ENCODE measurements at regions not wholly inside any gene's neighbourhood (a gene's known extent, or its start where the extent isn't known, plus 50 kb on each side); places are given as distances from the start of the nearest gene placed in this dataset.

- H3K9me3 Mint-ChIP-seq: peaks cover 2% of the 10 kb centered on the region
- H3K4me1 Mint-ChIP-seq (ENCODE audit: low read depth): peaks cover 11% of the 10 kb centered on the region
- no peaks in the 10 kb centered on the region for H3K36me3 Mint-ChIP-seq (ENCODE audit: low read depth)
- H3K27me3 Mint-ChIP-seq: no peaks in the 10 kb centered on the region
- H3K27ac Mint-ChIP-seq: no peak overlapping the region
- POLR2A ChIA-PET: no interaction called here
- TF ChIP-seq, protein P1, sequence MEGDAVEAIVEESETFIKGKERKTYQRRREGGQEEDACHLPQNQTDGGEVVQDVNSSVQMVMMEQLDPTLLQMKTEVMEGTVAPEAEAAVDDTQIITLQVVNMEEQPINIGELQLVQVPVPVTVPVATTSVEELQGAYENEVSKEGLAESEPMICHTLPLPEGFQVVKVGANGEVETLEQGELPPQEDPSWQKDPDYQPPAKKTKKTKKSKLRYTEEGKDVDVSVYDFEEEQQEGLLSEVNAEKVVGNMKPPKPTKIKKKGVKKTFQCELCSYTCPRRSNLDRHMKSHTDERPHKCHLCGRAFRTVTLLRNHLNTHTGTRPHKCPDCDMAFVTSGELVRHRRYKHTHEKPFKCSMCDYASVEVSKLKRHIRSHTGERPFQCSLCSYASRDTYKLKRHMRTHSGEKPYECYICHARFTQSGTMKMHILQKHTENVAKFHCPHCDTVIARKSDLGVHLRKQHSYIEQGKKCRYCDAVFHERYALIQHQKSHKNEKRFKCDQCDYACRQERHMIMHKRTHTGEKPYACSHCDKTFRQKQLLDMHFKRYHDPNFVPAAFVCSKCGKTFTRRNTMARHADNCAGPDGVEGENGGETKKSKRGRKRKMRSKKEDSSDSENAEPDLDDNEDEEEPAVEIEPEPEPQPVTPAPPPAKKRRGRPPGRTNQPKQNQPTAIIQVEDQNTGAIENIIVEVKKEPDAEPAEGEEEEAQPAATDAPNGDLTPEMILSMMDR (IDR thresholded peaks at IDR 0.05): no peak
- intact Hi-C loops (cut with micrococcal nuclease): loop anchor here (2.0 kb wide), 1 partner anchor 108 kb away; no protein-coding TSS in a partner anchor
- CTCF ChIA-PET: interaction anchor here (0.6 to 10.9 kb wide), 30 partner anchors 8 to 496 kb away, joined by 3 to 111 read pairs (median 4); partner anchors contain the start of gene PERP
- ATAC-seq: no peak
- no peak overlapping the region for H3K4me3 Mint-ChIP-seq
- DNase-seq: no peak
Observed at GRCh38 chr6:138000941-138001340, 106.3 kb downstream of the PERP start.

DNA sequence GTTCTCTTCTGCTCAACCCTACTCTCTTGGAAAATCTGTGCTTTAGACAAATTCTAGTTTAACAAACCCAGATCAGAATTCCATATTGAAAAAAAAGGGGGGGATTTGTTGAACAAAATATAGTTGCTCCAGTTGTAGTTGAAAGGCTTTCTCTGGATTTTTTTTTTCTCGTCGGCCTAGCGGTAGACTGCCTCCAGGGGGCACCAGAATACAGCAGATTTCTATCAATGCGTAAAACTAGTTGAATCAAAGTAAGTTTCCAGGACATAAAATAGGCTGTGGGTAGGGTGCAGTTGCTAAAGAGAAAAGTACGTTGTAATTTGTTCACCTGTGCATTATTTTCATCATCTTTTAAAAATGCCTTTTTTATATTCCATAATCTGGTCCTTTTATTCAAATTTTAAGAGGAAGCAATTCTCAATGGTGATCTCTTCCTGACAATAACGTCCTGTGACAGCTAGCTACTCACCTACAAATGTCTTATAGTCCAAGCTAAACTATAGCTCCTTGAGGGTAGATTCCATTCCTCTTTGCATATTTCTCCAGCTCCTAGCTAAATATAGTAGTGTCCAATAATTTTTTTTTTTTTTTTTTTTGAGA is 105.4 kb downstream of the PERP start:
- Mint-ChIP-seq H3K4me3 (no peak overlapping the region), H3K4me1 (ENCODE audit: low read depth) (peaks cover 17% of the 10 kb centered on the region), H3K27ac (no peak overlapping the region), H3K9me3 (peaks cover 2% of the 10 kb centered on the region), H3K36me3 (ENCODE audit: low read depth) (no peaks in the 10 kb centered on the region), H3K27me3 (no peaks in the 10 kb centered on the region)
- ChIA-PET CTCF (interaction anchor here (0.6 to 10.9 kb wide), 18 partner anchors 11 to 508 kb away, joined by 3 to 111 read pairs (median 4); no protein-coding TSS in a partner anchor), POLR2A (no interaction called here)
- intact Hi-C loops (cut with micrococcal nuclease): loop anchor here (2.0 kb wide), 2 partner anchors 107 to 297 kb away; no protein-coding TSS in a partner anchor
- DNase-seq (peak; percentile 85), ATAC-seq (peak; percentile 56)
- TF ChIP-seq, protein P1 (IDR thresholded peaks at IDR 0.05): peak; percentile 92

DNA sequence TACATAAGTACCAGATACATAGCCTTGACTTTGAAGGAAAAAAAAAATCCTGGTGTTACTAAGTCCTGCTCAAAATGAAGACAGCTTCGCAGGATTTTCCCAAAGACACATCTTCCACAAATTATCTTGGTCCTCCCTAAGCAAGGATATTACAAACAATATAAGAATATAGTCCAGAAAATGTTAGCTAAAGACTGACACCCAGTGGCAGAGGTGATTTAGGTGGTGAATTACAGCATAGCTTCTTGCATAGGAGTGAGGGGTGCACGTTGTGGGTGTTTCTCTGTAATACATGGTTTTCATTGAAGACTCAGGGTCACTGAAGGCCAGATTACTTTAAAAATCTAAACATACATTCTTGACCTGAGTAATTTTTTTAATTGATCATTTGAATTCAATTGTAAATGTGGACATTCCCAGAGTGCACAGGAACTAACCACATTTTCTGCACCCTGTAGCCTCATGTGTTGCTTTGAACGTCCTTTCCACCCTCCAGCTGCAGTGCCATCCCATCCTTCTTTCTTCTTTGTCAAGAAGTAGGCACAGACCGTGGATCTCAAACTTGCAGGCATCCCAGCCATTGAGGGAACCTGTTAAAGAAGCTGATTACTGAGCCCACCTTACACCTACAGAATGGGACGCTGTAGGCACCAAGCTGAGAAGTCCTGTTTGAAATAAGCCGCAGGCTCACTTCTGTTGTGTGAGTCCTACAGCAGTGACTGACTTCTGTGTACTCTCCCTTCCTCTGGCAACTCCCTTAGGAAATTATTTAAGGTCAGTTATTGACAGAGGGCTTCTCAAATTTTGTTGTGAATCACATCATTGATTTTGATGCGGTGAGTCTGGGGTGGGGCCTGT is 102.6 kb downstream of the PERP start:
- Mint-ChIP-seq H3K4me1 (ENCODE audit: low read depth) (peaks cover 17% of the 10 kb centered on the region), H3K9me3 (no peaks in the 10 kb centered on the region), H3K36me3 (ENCODE audit: low read depth) (no peaks in the 10 kb centered on the region), H3K27me3 (no peaks in the 10 kb centered on the region), H3K4me3 (no peak overlapping the region), H3K27ac (no peak overlapping the region)
- intact Hi-C loops (cut with micrococcal nuclease): no loop called here
- POLR2A ChIA-PET: interaction anchor here (1.4 kb wide), 1 partner anchor 205 kb away, joined by 6 read pairs; no protein-coding TSS in a partner anchor
- CTCF ChIA-PET: interaction anchor here (0.6 to 10.9 kb wide), 32 partner anchors 8 to 356 kb away, joined by 3 to 111 read pairs (median 7); no protein-coding TSS in a partner anchor
- DNase-seq: peak; percentile 45
- TF ChIP-seq, protein P1 (IDR thresholded peaks at IDR 0.05): peak; percentile 51
- no peak for ATAC-seq

DNA sequence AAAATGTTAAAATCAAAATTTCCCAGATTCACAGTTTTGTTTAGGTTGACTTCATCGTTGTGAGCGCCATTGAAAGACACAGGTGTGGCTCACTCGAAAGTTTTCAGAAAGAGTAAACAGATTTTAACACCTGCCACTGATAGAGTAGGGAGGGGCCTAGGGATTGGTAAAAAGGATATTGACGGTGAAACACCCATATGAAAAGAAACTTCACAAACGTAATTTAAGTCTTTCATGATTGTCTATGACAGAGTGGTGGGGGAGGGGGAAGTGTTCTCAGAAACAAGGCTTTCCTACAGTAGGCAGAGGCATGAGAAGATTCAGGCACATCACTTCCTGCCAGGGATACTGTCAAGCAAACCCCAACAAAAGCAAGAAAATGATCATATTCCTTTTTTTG is 101.4 kb downstream of the PERP start:
- H3K4me1 Mint-ChIP-seq (ENCODE audit: low read depth): peaks cover 17% of the 10 kb centered on the region
- ATAC-seq: peak; percentile 64
- no peaks in the 10 kb centered on the region for H3K27me3 Mint-ChIP-seq
- H3K36me3 Mint-ChIP-seq (ENCODE audit: low read depth): no peaks in the 10 kb centered on the region
- no peaks in the 10 kb centered on the region for H3K9me3 Mint-ChIP-seq
- TF ChIP-seq, protein P1 (IDR thresholded peaks at IDR 0.05): no peak
- intact Hi-C loops (cut with micrococcal nuclease): no loop called here
- CTCF ChIA-PET: interaction anchor here (0.7 to 10.9 kb wide), 20 partner anchors 10 to 308 kb away, joined by 3 to 111 read pairs (median 7); no protein-coding TSS in a partner anchor
- DNase-seq: peak; percentile 54
- H3K4me3 Mint-ChIP-seq: no peak overlapping the region
- POLR2A ChIA-PET: interaction anchor here (0.7 to 1.4 kb wide), 2 partner anchors 180 to 206 kb away, joined by 3 to 6 read pairs; no protein-coding TSS in a partner anchor
- no peak overlapping the region for H3K27ac Mint-ChIP-seq
